GM12878 (cell line): ENCODE measurements at regions not wholly inside any gene's neighbourhood (a gene's known extent, or its start where the extent isn't known, plus 50 kb on each side); places are given as distances from the start of the nearest gene placed in this dataset.

ENCODE experiments used
- ATAC-seq: fragments of 200-7000 bp; cut with Tn5 transposase; 3 replicates; pipeline ENCODE4 v1.9.1; 2020; ENCODE audit warnings: mild to moderate bottlenecking, moderate library complexity
- BruUV-seq: library from RNA; stranded (reverse); fragments of 400-500 nt; replicated peaks from 2 replicates; lab custom pipeline; 2021; lab: Mats Ljungman, UMichigan
- CTCF ChIA-PET: fragments of 300-600 bp; sonication (Branson Sonifier 250); formaldehyde crosslinking; extraction: SDS; loops from one replicate; lab custom pipeline; 2021; ENCODE audit warnings: inconsistent platforms; lab: Yijun Ruan, JAX
- POLR2A ChIA-PET: fragments of 350-600 bp; formaldehyde crosslinking; extraction: SDS; loops from one replicate; lab custom pipeline; 2021; ENCODE audit warnings: inconsistent platforms; lab: Charles Lee
- RAD21 ChIA-PET: fragments of 300-600 bp; sonication (Branson Sonifier 250); formaldehyde crosslinking; loops from one replicate; lab custom pipeline; 2023; ENCODE audit warnings: antibody characterized with exemption; ENCODE audit not compliant: unreplicated experiment; lab: Charles Lee
- SMC1A ChIA-PET: fragments of 300-600 bp; sonication (Branson Sonifier 250); formaldehyde crosslinking; loops from one replicate; lab custom pipeline; 2023; ENCODE audit not compliant: unreplicated experiment, uncharacterized antibody; lab: Charles Lee
- DNase-seq: peaks from one replicate; pipeline ENCODE4 v3.0.0-alpha.2; 2011; ENCODE audit warnings: low read depth, low spot score
- FAIRE-seq: peaks from 3 replicates; lab custom pipeline; 2011; peaks lifted over from hg19 to GRCh38; lab: Jason Lieb, UNC
- H2AFZ ChIP-seq: 2 replicates; pipeline ENCODE4 v1.6.0; 2011; ENCODE audit warnings: low read depth, low read length, control low read depth; ENCODE audit not compliant: control insufficient read depth
- H3K27ac ChIP-seq: 2 replicates; pipeline ENCODE4 v1.5.1; 2011; ENCODE audit warnings: control low read depth; ENCODE audit not compliant: control insufficient read depth, insufficient read depth
- H3K27me3 ChIP-seq, 2 experiments: replicated peaks in 1 of 2; 2 replicates each; pipeline versions ENCODE4 v1.6.0 to v1.6.1; 2011; ENCODE audit warnings: low read length in 1 of 2; ENCODE audit not compliant: control insufficient read depth in 2 of 2, insufficient read depth in 2 of 2
- H3K36me3 ChIP-seq, 2 experiments: 2 replicates each; pipeline ENCODE4 v1.5.1; 2011; ENCODE audit warnings: low read length in 1 of 2; ENCODE audit not compliant: control insufficient read depth in 2 of 2, insufficient read depth in 2 of 2
- H3K4me1 ChIP-seq: 2 replicates; pipeline ENCODE4 v1.6.1; 2011; ENCODE audit warnings: mild to moderate bottlenecking, low read length, moderate library complexity, mixed read lengths; ENCODE audit not compliant: control insufficient read depth, insufficient read depth
- H3K4me2 ChIP-seq: 2 replicates; pipeline ENCODE4 v1.6.0; 2011; ENCODE audit warnings: control low read depth; ENCODE audit not compliant: control insufficient read depth, insufficient read depth
- H3K4me3 ChIP-seq: fragments of 200-600 bp; sonication (generic); 2 replicates; pipeline ENCODE4 v1.5.1; 2016
- H3K79me2 ChIP-seq: 2 replicates; pipeline ENCODE4 v1.6.0; 2011; ENCODE audit warnings: low read length; ENCODE audit not compliant: control insufficient read depth, insufficient read depth
- H3K9ac ChIP-seq: 2 replicates; pipeline ENCODE4 v1.8.0; 2011; ENCODE audit warnings: low read length, control low read depth, mixed read lengths; ENCODE audit not compliant: control insufficient read depth, insufficient read depth
- H3K9me3 ChIP-seq: replicated peaks from 3 replicates; pipeline ENCODE4 v1.5.1; 2011; ENCODE audit warnings: mild to moderate bottlenecking, low read length; ENCODE audit not compliant: control insufficient read depth, insufficient read depth
- H4K20me1 ChIP-seq: 2 replicates; pipeline ENCODE4 v1.6.0; 2011; ENCODE audit not compliant: control insufficient read depth, insufficient read depth
- ASH2L ChIP-seq: fragments of 300-600, 200-600 bp; sonication (generic); IDR thresholded peaks from 2 replicates; pipeline ENCODE4 v1.6.1; 2017; ENCODE audit warnings: low read depth, mild to moderate bottlenecking, borderline replicate concordance
- GABPA ChIP-seq: IDR thresholded peaks from 2 replicates; pipeline ENCODE4 v1.6.1; 2014; ENCODE audit warnings: antibody characterized with exemption, low read depth, mild to moderate bottlenecking, inconsistent platforms
- NR2F1 ChIP-seq: fragments of 450-650 bp; conservative IDR thresholded peaks from 2 replicates; pipeline ENCODE4 v1.6.1; 2017; ENCODE audit warnings: mild to moderate bottlenecking
- NRF1 ChIP-seq: conservative IDR thresholded peaks from 2 replicates; pipeline ENCODE4 v1.6.1; 2011; ENCODE audit warnings: mild to moderate bottlenecking, low read depth, low read length, improper control_type of control experiment
- RAD51 ChIP-seq: fragments of 450-650 bp; IDR thresholded peaks from 2 replicates; pipeline ENCODE4 v1.6.1; 2016; ENCODE audit warnings: moderate library complexity, mild to moderate bottlenecking, inconsistent platforms
- RFX5 ChIP-seq: IDR thresholded peaks from 2 replicates; pipeline ENCODE4 v1.6.1; 2011; ENCODE audit warnings: low read depth, low read length, improper control_type of control experiment
- SMAD5 ChIP-seq: IDR thresholded peaks from 2 replicates; pipeline ENCODE4 v1.6.1; 2016; ENCODE audit warnings: antibody characterized with exemption, low read depth
- SRF ChIP-seq, 2 experiments: IDR thresholded peaks; 2 replicates each; pipeline ENCODE4 v1.6.1; 2011; ENCODE audit warnings: low read depth in 2 of 2, low read length in 2 of 2, mild to moderate bottlenecking in 1 of 2, moderate library complexity in 1 of 2
- TCF3 ChIP-seq: IDR thresholded peaks from 2 replicates; pipeline ENCODE4 v1.6.1; 2012; ENCODE audit warnings: low read depth, mild to moderate bottlenecking, low read length, borderline replicate concordance; ENCODE audit not compliant: insufficient read depth
- WGBS: methylation state at CpG from one replicate; pipeline ENCODE4 v1.1.6; 2016; ENCODE audit warnings: low lambda C conversion rate; ENCODE audit not compliant: insufficient replicate concordance, insufficient coverage; ENCODE audit errors: missing lambda C conversion rate; 5-methylcytosine and 5-hydroxymethylcytosine counted together
- in situ Hi-C: fragments of 300-500 bp; cut with MboI; formaldehyde crosslinking; loops from 9 replicates; pipeline ENCODE4 v1.14.3; 2018; ENCODE audit warnings: mixed read lengths
- intact Hi-C: fragments of 100-400 bp; cut with micrococcal nuclease; formaldehyde crosslinking; loops from one replicate; pipeline ENCODE4 v1.14.2; 2022; ENCODE audit not compliant: unreplicated experiment
- TF ChIP-seq, protein P1 (sequence below): fragments of 450-650 bp; IDR thresholded peaks from 2 replicates; pipeline ENCODE4 v1.6.1; 2016; ENCODE audit warnings: mild to moderate bottlenecking, moderate library complexity, borderline replicate concordance
- TF ChIP-seq, protein P2 (sequence below): fragments of 150-350 bp; IDR thresholded peaks from 2 replicates; pipeline ENCODE4 v1.6.1; 2014; ENCODE audit warnings: mild to moderate bottlenecking, low read depth, low read length
- TF ChIP-seq, protein P3 (sequence below): IDR thresholded peaks from 2 replicates; pipeline ENCODE4 v1.6.1; 2011; ENCODE audit warnings: mild to moderate bottlenecking, low read depth, low read length, moderate library complexity; ENCODE audit not compliant: insufficient replicate concordance
- TF ChIP-seq, protein P4 (sequence below): IDR thresholded peaks from 2 replicates; pipeline ENCODE4 v1.6.1; 2012; ENCODE audit warnings: mild to moderate bottlenecking, low read depth, low read length

DNA sequence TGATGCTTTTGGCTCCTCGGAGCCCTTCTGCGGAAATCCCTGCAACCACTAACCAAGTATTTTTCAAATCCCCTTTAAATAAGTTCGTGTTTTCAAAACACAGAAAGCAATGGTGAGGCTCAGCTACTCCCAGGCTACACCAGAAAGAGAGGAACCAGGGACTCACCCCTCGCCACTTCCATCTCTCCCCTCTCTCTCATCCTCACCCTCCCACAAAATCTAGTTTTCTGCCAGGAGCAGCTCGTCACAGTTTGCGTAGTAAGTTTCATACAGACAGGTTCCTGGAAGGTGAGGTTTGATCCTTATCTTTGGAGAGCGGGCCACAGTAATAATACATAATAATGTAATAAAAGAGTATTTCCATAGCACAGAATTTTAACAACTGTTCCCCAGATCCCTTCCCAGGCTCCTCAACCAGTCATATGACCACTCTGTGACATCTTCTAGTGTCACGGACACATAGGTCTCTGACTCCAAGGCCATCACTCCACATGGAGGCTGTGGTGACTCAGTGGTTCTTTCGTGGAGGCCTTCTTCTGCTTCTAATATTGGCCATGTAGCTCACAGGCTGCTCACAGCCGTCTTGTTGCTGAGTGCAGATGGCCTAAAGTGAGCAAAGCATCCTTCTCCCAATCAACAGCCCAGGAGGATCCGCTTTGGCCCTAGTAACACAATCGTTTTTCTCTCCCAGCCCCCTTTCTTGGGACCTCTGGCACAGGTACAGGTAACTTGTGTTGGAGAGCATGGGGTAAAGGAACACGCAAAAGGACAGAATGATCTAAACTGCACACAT is 295.7 kb downstream of the CDC5L start:
- H3K4me2 ChIP-seq, result no peak overlapping the region
- H3K79me2 ChIP-seq, result no peaks in the 10 kb centered on the region
- no peaks in the 10 kb centered on the region; the same call in 2 of the 3 replicates for H3K9me3 ChIP-seq
- no peak for ATAC-seq
- ChIA-PET SMC1A (interaction anchor here (1.0 kb wide), 1 partner anchor 54 kb away, joined by 3 read pairs; no protein-coding TSS in a partner anchor), CTCF (interaction anchor here (1.0 kb wide), 1 partner anchor 10 kb away, joined by 3 read pairs; no protein-coding TSS in a partner anchor), RAD21 (no interaction called here), POLR2A (no interaction called here)
- H3K27ac ChIP-seq, result no peak overlapping the region
- no peaks in the 10 kb centered on the region for H3K36me3 ChIP-seq
- no peaks in the 10 kb centered on the region for H4K20me1 ChIP-seq
- H3K27me3 ChIP-seq, result no peaks in the 10 kb centered on the region
- 42% methylated on average over 13 of the region's 13 CpGs for WGBS
- no peak for DNase-seq
- FAIRE-seq, result no peak
- intact Hi-C loops, result no loop called here
- H2AFZ ChIP-seq, result no peak overlapping the region
- H3K4me1 ChIP-seq, result no peaks in the 10 kb centered on the region
- no peak overlapping the region for H3K4me3 ChIP-seq
- in situ Hi-C loops, result no loop called here
- H3K9ac ChIP-seq, result no peak overlapping the region
- BruUV-seq, result no TSS peak
- TF ChIP-seq, protein P1, sequence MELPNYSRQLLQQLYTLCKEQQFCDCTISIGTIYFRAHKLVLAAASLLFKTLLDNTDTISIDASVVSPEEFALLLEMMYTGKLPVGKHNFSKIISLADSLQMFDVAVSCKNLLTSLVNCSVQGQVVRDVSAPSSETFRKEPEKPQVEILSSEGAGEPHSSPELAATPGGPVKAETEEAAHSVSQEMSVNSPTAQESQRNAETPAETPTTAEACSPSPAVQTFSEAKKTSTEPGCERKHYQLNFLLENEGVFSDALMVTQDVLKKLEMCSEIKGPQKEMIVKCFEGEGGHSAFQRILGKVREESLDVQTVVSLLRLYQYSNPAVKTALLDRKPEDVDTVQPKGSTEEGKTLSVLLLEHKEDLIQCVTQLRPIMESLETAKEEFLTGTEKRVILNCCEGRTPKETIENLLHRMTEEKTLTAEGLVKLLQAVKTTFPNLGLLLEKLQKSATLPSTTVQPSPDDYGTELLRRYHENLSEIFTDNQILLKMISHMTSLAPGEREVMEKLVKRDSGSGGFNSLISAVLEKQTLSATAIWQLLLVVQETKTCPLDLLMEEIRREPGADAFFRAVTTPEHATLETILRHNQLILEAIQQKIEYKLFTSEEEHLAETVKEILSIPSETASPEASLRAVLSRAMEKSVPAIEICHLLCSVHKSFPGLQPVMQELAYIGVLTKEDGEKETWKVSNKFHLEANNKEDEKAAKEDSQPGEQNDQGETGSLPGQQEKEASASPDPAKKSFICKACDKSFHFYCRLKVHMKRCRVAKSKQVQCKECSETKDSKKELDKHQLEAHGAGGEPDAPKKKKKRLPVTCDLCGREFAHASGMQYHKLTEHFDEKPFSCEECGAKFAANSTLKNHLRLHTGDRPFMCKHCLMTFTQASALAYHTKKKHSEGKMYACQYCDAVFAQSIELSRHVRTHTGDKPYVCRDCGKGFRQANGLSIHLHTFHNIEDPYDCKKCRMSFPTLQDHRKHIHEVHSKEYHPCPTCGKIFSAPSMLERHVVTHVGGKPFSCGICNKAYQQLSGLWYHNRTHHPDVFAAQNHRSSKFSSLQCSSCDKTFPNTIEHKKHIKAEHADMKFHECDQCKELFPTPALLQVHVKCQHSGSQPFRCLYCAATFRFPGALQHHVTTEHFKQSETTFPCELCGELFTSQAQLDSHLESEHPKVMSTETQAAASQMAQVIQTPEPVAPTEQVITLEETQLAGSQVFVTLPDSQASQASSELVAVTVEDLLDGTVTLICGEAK, result no peak
- TF ChIP-seq NRF1 (no peak), NR2F1 (no peak), TCF3 (no peak), ASH2L (no peak), SMAD5 (no peak), RAD51 (no peak), SRF (IDR thresholded peaks at IDR 0.05; ENCODE audit: low read depth in 2 of 2, low read length in 2 of 2) (no peak), GABPA (no peak), RFX5 (no peak)
- TF ChIP-seq, protein P2, sequence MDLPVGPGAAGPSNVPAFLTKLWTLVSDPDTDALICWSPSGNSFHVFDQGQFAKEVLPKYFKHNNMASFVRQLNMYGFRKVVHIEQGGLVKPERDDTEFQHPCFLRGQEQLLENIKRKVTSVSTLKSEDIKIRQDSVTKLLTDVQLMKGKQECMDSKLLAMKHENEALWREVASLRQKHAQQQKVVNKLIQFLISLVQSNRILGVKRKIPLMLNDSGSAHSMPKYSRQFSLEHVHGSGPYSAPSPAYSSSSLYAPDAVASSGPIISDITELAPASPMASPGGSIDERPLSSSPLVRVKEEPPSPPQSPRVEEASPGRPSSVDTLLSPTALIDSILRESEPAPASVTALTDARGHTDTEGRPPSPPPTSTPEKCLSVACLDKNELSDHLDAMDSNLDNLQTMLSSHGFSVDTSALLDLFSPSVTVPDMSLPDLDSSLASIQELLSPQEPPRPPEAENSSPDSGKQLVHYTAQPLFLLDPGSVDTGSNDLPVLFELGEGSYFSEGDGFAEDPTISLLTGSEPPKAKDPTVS, result no peak
- TF ChIP-seq, protein P3, sequence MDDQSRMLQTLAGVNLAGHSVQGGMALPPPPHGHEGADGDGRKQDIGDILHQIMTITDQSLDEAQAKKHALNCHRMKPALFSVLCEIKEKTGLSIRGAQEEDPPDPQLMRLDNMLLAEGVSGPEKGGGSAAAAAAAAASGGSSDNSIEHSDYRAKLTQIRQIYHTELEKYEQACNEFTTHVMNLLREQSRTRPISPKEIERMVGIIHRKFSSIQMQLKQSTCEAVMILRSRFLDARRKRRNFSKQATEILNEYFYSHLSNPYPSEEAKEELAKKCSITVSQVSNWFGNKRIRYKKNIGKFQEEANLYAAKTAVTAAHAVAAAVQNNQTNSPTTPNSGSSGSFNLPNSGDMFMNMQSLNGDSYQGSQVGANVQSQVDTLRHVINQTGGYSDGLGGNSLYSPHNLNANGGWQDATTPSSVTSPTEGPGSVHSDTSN, result no peak
- TF ChIP-seq, protein P4, sequence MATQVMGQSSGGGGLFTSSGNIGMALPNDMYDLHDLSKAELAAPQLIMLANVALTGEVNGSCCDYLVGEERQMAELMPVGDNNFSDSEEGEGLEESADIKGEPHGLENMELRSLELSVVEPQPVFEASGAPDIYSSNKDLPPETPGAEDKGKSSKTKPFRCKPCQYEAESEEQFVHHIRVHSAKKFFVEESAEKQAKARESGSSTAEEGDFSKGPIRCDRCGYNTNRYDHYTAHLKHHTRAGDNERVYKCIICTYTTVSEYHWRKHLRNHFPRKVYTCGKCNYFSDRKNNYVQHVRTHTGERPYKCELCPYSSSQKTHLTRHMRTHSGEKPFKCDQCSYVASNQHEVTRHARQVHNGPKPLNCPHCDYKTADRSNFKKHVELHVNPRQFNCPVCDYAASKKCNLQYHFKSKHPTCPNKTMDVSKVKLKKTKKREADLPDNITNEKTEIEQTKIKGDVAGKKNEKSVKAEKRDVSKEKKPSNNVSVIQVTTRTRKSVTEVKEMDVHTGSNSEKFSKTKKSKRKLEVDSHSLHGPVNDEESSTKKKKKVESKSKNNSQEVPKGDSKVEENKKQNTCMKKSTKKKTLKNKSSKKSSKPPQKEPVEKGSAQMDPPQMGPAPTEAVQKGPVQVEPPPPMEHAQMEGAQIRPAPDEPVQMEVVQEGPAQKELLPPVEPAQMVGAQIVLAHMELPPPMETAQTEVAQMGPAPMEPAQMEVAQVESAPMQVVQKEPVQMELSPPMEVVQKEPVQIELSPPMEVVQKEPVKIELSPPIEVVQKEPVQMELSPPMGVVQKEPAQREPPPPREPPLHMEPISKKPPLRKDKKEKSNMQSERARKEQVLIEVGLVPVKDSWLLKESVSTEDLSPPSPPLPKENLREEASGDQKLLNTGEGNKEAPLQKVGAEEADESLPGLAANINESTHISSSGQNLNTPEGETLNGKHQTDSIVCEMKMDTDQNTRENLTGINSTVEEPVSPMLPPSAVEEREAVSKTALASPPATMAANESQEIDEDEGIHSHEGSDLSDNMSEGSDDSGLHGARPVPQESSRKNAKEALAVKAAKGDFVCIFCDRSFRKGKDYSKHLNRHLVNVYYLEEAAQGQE, result no peak
